ENCODE measurements at regions not wholly inside any gene's neighbourhood (a gene's known extent, or its start where the extent isn't known, plus 50 kb on each side); places are given as distances from the start of the nearest gene placed in this dataset.

DNA sequence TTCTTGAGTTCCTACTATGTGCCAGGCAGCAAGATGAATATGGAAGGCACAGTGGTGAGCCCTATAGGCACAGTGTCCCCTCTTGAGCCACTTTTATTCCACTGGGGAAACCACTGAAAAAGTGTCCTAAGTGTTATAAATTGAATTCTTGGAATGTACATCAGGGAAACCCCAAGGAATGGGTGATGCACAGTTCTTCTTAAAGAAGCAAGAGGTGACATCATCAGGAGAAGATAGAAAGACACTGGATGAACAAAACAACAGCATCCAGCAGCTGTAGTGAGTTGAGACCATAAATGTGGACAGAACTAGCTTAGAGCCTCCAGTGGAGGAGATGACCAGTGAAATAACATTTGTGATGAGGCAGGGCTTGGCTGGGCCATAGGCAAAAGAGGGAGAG is 199.2 kb upstream of the ANKRD55 start:
- TF ChIP-seq, protein P1, sequence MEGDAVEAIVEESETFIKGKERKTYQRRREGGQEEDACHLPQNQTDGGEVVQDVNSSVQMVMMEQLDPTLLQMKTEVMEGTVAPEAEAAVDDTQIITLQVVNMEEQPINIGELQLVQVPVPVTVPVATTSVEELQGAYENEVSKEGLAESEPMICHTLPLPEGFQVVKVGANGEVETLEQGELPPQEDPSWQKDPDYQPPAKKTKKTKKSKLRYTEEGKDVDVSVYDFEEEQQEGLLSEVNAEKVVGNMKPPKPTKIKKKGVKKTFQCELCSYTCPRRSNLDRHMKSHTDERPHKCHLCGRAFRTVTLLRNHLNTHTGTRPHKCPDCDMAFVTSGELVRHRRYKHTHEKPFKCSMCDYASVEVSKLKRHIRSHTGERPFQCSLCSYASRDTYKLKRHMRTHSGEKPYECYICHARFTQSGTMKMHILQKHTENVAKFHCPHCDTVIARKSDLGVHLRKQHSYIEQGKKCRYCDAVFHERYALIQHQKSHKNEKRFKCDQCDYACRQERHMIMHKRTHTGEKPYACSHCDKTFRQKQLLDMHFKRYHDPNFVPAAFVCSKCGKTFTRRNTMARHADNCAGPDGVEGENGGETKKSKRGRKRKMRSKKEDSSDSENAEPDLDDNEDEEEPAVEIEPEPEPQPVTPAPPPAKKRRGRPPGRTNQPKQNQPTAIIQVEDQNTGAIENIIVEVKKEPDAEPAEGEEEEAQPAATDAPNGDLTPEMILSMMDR (optimal IDR thresholded peaks at IDR 0.05 in 1 of 3, IDR thresholded peaks at IDR 0.05 in 1 of 3, conservative IDR thresholded peaks at IDR 0.05 in 1 of 3; ENCODE audit: extremely low read depth in 1 of 3, insufficient read depth in 2 of 3, low read length in 3 of 3) = no peak
- TF ChIP-seq EZH2 (IDR thresholded peaks at IDR 0.05; ENCODE audit: low read length) = no peak
- DNase-seq (ENCODE audit: low read depth, low spot score) (no peak), FAIRE-seq (no peak)
- Histone ChIP-seq H3K9ac (ENCODE audit: control insufficient read depth, extremely low read depth, insufficient read depth, low read length) (no peak overlapping the region), H3K36me3 (ENCODE audit: control insufficient read depth in 2 of 2, extremely low read depth in 1 of 2, insufficient read depth in 2 of 2, low read length in 2 of 2) (no peaks in the 10 kb centered on the region), H3K79me2 (ENCODE audit: control insufficient read depth, insufficient read depth, low read length) (no peaks in the 10 kb centered on the region), H3K9me3 (ENCODE audit: control insufficient read depth, low read depth, low read length) (no peaks in the 10 kb centered on the region), H3K27me3 (ENCODE audit: control insufficient read depth, extremely low read depth, insufficient read depth, low read length) (no peaks in the 10 kb centered on the region), H2AFZ (ENCODE audit: control insufficient read depth, low read length) (no peak overlapping the region), H3K4me3 (ENCODE audit: control insufficient read depth in 2 of 3, extremely low read depth in 1 of 3, insufficient read depth in 2 of 3, low read depth in 1 of 3, low read length in 3 of 3) (no peak overlapping the region), H3K27ac (ENCODE audit: control insufficient read depth, insufficient read depth, low read length) (no peak overlapping the region), H4K20me1 (ENCODE audit: control insufficient read depth, extremely low read depth, insufficient read depth, low read length) (no peaks in the 10 kb centered on the region), H3K4me2 (ENCODE audit: control insufficient read depth, extremely low read depth, insufficient read depth, low read depth, low read length) (no peak overlapping the region), H3K9me1 (ENCODE audit: control insufficient read depth, extremely low read depth, insufficient read depth, low read length) (no peaks in the 10 kb centered on the region), H3K4me1 (ENCODE audit: control insufficient read depth, extremely low read depth, insufficient read depth, low read length) (no peaks in the 10 kb centered on the region)
- dilution Hi-C loops (cut with MboI; ENCODE audit: extremely low pct_ligation_motif_present, low sequenced_read_pairs) = no loop called here

DNA sequence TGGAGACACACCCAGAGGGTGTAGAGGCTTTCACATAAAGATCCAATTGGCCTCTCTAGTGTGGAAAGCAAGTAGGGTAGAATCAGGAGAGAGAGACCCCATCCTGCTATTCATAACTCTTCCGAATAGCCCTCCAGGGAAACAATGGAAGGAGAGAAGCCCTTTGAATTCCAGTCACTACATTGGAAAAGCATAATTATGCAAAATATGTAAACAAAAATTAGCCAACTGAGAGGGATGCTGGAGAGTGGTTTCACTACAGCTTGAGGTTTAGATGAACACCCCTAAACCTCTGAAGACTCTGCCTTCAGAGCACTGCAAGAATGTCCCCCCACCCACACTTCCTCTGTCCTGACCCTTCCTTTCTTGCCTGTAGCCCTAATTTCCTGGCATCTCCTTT is 197.3 kb upstream of the ANKRD55 start:
- Histone ChIP-seq H3K79me2 (ENCODE audit: control insufficient read depth, insufficient read depth, low read length) (no peaks in the 10 kb centered on the region), H3K9ac (ENCODE audit: control insufficient read depth, extremely low read depth, insufficient read depth, low read length) (no peak overlapping the region), H3K9me1 (ENCODE audit: control insufficient read depth, extremely low read depth, insufficient read depth, low read length) (no peaks in the 10 kb centered on the region), H2AFZ (ENCODE audit: control insufficient read depth, low read length) (no peak overlapping the region), H3K27me3 (ENCODE audit: control insufficient read depth, extremely low read depth, insufficient read depth, low read length) (no peaks in the 10 kb centered on the region), H3K4me1 (ENCODE audit: control insufficient read depth, extremely low read depth, insufficient read depth, low read length) (no peaks in the 10 kb centered on the region), H4K20me1 (ENCODE audit: control insufficient read depth, extremely low read depth, insufficient read depth, low read length) (no peaks in the 10 kb centered on the region), H3K4me3 (ENCODE audit: control insufficient read depth in 2 of 3, extremely low read depth in 1 of 3, insufficient read depth in 2 of 3, low read depth in 1 of 3, low read length in 3 of 3) (no peak overlapping the region), H3K36me3 (ENCODE audit: control insufficient read depth in 2 of 2, extremely low read depth in 1 of 2, insufficient read depth in 2 of 2, low read length in 2 of 2) (no peaks in the 10 kb centered on the region), H3K4me2 (ENCODE audit: control insufficient read depth, extremely low read depth, insufficient read depth, low read depth, low read length) (no peak overlapping the region), H3K9me3 (ENCODE audit: control insufficient read depth, low read depth, low read length) (no peaks in the 10 kb centered on the region), H3K27ac (ENCODE audit: control insufficient read depth, insufficient read depth, low read length) (no peak overlapping the region)
- FAIRE-seq = no peak
- dilution Hi-C loops (cut with MboI; ENCODE audit: extremely low pct_ligation_motif_present, low sequenced_read_pairs) = no loop called here
- TF ChIP-seq, protein P1 (optimal IDR thresholded peaks at IDR 0.05 in 1 of 3, IDR thresholded peaks at IDR 0.05 in 1 of 3, conservative IDR thresholded peaks at IDR 0.05 in 1 of 3; ENCODE audit: extremely low read depth in 1 of 3, insufficient read depth in 2 of 3, low read length in 3 of 3) = no peak
- no peak for TF ChIP-seq EZH2 (IDR thresholded peaks at IDR 0.05; ENCODE audit: low read length)
- no peak for DNase-seq (ENCODE audit: low read depth, low spot score)
